HCT116 (cell line): ENCODE measurements at regions not wholly inside any gene's neighbourhood (a gene's known extent, or its start where the extent isn't known, plus 50 kb on each side); places are given as distances from the start of the nearest gene placed in this dataset.

Experiments
- ELF1 ChIP-seq: IDR thresholded peaks from 2 replicates; pipeline ENCODE4 v1.6.1; 2012; ENCODE audit warnings: low read depth, borderline replicate concordance
- EZH2 ChIP-seq: fragments of 200-600 bp; sonication (generic); IDR thresholded peaks from 2 replicates; pipeline ENCODE4 v1.6.1; 2017; ENCODE audit warnings: antibody characterized with exemption, mixed run types
- POLR2AphosphoS5 ChIP-seq: IDR thresholded peaks from 2 replicates; pipeline ENCODE4 v1.6.1; 2011; ENCODE audit warnings: mild to moderate bottlenecking, low read depth, low read length, moderate library complexity
- RAD21 ChIP-seq: IDR thresholded peaks from 2 replicates; pipeline ENCODE4 v1.6.1; 2012; ENCODE audit warnings: low read depth, mild to moderate bottlenecking
- SIN3A ChIP-seq: IDR thresholded peaks from 2 replicates; pipeline ENCODE4 v1.6.1; 2012; ENCODE audit warnings: low read depth
- SRF ChIP-seq: IDR thresholded peaks from 2 replicates; pipeline ENCODE4 v1.6.1; 2012; ENCODE audit warnings: low read depth
- ZFX ChIP-seq: fragments of 450-650 bp; IDR thresholded peaks from 2 replicates; pipeline ENCODE4 v1.6.1; 2017
- TF ChIP-seq, protein P1 (sequence below), 3 experiments: fragments of 200-600 bp in 1 of 3; sonication (generic) in 1 of 3; IDR thresholded peaks in 2 of 3; conservative IDR thresholded peaks in 1 of 3; 2 replicates each; pipeline ENCODE4 v1.5.1; 2012 to 2017; ENCODE audit warnings: low read depth in 2 of 3, low read length in 2 of 3, antibody characterized with exemption in 1 of 3, borderline replicate concordance in 1 of 3, control low read depth in 1 of 3, mild to moderate bottlenecking in 1 of 3, mixed read lengths in 1 of 3, mixed run types in 1 of 3, moderate library complexity in 1 of 3; ENCODE audit not compliant: insufficient read depth in 1 of 3

DNA sequence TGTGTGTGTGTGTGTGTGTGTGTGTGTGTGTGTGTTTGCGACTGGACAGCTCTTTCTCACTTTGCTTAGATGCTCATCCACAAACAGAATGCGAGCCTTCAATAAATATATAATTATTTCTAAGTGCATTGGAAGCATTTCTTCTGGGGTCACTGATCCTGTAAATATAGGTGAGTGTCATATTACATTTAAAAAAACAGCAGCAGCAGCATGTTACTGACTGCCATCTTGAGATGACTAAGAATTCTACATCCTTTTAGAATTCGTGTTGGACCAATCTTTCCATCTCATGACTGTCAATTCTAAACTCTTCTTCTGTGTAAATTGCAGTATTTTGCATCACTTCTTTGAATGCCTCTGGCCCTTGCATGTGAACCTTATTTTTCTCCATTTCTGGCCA lies 238.0 kb upstream of the DDI1 start:
- TF ChIP-seq, protein P1, sequence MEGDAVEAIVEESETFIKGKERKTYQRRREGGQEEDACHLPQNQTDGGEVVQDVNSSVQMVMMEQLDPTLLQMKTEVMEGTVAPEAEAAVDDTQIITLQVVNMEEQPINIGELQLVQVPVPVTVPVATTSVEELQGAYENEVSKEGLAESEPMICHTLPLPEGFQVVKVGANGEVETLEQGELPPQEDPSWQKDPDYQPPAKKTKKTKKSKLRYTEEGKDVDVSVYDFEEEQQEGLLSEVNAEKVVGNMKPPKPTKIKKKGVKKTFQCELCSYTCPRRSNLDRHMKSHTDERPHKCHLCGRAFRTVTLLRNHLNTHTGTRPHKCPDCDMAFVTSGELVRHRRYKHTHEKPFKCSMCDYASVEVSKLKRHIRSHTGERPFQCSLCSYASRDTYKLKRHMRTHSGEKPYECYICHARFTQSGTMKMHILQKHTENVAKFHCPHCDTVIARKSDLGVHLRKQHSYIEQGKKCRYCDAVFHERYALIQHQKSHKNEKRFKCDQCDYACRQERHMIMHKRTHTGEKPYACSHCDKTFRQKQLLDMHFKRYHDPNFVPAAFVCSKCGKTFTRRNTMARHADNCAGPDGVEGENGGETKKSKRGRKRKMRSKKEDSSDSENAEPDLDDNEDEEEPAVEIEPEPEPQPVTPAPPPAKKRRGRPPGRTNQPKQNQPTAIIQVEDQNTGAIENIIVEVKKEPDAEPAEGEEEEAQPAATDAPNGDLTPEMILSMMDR (IDR thresholded peaks at IDR 0.05 in 2 of 3, conservative IDR thresholded peaks at IDR 0.05 in 1 of 3; ENCODE audit: borderline replicate concordance in 1 of 3, insufficient read depth in 1 of 3, low read depth in 2 of 3, low read length in 2 of 3): no peak
- TF ChIP-seq SRF (no peak), ZFX (no peak), EZH2 (no peak), SIN3A (no peak), ELF1 (no peak), RAD21 (no peak), POLR2AphosphoS5 (no peak)
